LNCaP clone FGC (cell line): ENCODE measurements at regions not wholly inside any gene's neighbourhood (a gene's known extent, or its start where the extent isn't known, plus 50 kb on each side); places are given as distances from the start of the nearest gene placed in this dataset.

Experiments used
- DNase-seq: peaks from one replicate; pipeline ENCODE4 v3.0.0-alpha.2; 2011; ENCODE audit warnings: low read depth
- H3K4me3 ChIP-seq: 2 replicates; pipeline ENCODE4 v1.5.1; 2011; ENCODE audit warnings: mild to moderate bottlenecking, low read depth, low read length, control low read depth
- CTCF ChIP-seq: IDR thresholded peaks from 2 replicates; pipeline ENCODE4 v1.5.1; 2012; ENCODE audit warnings: mild to moderate bottlenecking; ENCODE audit not compliant: control insufficient read depth, insufficient read depth; ENCODE audit errors: extremely low read depth

DNA sequence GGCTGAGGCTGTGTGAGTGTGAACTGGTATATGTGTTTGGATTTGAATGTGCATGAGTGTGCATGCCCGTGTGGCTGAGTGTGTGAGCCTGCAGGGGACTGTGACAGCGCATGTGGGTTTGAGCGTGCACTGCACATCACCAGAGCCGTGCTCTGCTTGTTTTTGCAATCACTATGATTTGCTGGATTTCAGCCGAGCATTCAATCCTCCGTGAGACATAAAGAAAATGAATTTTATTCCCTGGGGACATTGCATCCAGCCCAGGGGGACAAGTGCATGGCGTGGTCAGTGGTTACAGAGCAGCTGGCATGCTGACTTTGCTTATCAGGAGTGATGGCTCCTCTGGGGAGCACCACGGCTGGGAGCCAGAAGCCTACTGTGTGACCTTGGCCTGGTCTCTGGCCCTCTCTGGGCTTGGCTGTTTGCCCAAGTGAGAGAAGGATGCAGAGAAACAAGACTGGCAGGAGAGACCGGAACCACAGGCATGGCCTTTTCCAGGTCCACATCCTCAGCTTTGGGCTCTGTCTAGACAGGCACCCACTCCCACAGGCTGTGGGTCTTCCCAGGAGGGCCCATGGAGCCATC lies 160.2 kb upstream of the UNC5B start:
- no peak overlapping the region for H3K4me3 ChIP-seq
- peak; percentile 10 for DNase-seq
- no peak for TF ChIP-seq CTCF

- H3K4me3 ChIP-seq = no peak overlapping the region
- no peak for DNase-seq
- no peak for TF ChIP-seq CTCF
Observed at GRCh38 chr10:71052708-71053107, 159.7 kb upstream of the UNC5B start.

- H3K4me3 ChIP-seq = no peak overlapping the region
- no peak for TF ChIP-seq CTCF
- no peak for DNase-seq
Observed at GRCh38 chr10:71053169-71053895, 159.0 kb upstream of the UNC5B start.

DNA sequence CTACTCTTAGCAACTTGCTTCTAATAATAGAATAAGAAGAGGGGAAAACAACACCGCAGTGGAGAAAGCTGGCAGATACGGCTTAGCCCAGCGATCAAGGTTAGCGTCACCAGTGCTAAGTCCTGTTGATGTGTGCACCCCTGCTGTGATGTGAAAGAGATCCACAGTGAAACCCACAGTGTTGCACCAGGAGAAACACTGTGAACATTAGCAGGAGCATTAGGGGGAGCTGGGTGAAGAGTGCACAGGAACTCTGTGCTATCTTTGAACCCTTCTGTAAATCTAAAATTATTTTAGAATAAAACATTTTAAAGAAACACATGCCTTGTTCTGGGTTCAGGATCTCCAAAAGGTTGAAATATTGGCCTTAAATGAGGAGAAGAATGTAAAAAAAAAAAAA lies 154.1 kb upstream of the UNC5B start:
- DNase-seq = no peak
- H3K4me3 ChIP-seq = no peak overlapping the region
- no peak for TF ChIP-seq CTCF

DNA sequence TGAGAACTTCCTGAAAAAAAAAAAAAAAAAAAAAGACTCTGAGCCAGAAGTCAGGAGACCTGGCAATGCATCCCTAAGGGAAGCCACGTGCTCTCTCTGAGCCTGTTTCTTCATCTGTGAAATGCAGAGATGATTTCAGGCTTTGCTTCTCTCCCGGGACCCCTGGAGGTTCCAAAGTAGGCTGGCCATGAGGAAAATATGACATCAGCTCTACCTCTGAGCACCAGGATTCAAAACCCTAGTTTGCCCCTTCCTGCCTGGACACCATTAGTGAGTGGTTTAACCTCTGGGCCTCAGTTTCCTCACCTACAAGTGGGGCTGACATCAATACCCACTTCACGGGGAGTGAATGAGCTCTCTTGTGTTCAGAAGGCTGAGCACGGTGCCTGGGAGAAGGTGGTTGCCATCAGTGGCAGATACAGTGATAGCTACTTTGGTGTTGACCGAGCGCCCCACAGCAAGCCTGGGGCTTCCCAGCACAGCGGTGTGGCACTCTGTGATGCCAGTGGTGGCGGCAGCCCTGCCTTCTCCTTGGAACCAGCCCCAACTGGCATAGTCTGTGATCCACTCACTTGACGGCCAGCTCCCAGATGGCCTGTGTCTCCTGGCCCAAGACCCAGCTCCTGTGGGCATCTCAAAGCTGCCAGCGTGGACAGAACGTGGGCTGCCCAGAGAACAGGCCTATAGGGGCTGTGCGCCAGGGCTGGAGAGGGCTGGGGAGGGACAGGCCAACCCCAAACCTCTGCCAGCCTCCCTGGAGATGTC lies 153.1 kb upstream of the UNC5B start:
- no peak for DNase-seq
- TF ChIP-seq CTCF = no peak
- no peak overlapping the region for H3K4me3 ChIP-seq

DNA sequence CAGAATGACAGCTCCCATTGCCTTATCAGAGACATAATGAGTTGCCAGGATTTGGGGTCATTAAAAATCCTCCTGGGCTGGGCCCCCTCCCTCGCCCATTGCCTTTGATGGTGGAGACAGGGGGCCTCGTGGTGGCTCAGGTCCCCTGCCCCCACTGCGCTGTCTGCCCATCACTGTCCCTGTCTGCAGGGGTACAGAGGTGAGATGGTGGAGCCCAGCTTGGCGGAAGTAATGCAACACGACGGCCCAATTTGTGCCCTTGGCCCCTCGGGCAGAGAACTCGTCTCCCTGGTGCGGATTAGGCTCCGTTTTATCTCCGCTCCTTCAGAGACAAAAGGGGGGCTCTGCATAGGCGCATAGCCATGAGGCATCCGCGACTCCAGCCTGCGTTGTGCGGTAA lies 152.4 kb upstream of the UNC5B start:
- TF ChIP-seq CTCF = no peak
- DNase-seq = no peak
- H3K4me3 ChIP-seq = no peak overlapping the region
